HepG2 (cell line): ENCODE measurements at regions not wholly inside any gene's neighbourhood (a gene's known extent, or its start where the extent isn't known, plus 50 kb on each side); places are given as distances from the start of the nearest gene placed in this dataset.

Source experiments
- ATAC-seq: fragments of 200-7000 bp; cut with Tn5 transposase; 3 replicates; pipeline ENCODE4 v1.9.1; 2020; ENCODE audit warnings: mild to moderate bottlenecking, moderate library complexity
- BruUV-seq: library from RNA; stranded (reverse); fragments of 400-500 nt; replicated peaks from 2 replicates; lab custom pipeline; 2021; lab: Mats Ljungman, UMichigan
- CTCF ChIA-PET: fragments of 300-600 bp; formaldehyde crosslinking; extraction: SDS; loops from one replicate; lab custom pipeline; 2021; ENCODE audit warnings: low total read pairs, inconsistent platforms, low intra/inter-chr PET ratio; lab: Yijun Ruan, JAX
- POLR2A ChIA-PET: fragments of 350-600 bp; sonication (Branson Sonifier 250); formaldehyde crosslinking; loops from one replicate; lab custom pipeline; 2020; ENCODE audit warnings: antibody characterized with exemption, inconsistent platforms; lab: Yijun Ruan, JAX
- DNase-seq: peaks from one replicate; pipeline ENCODE4 v3.0.0-alpha.2; 2015; ENCODE audit warnings: low spot score
- FAIRE-seq: peaks from 3 replicates; lab custom pipeline; 2011; peaks lifted over from hg19 to GRCh38; lab: Jason Lieb, UNC
- H2AFZ ChIP-seq: one replicate; pipeline ENCODE4 v1.6.1; 2011; ENCODE audit warnings: low read length, inconsistent platforms
- H3K27ac ChIP-seq: fragments of 300-600 bp; 3 replicates; pipeline ENCODE4 v1.8.0; 2011; ENCODE audit warnings: mixed run types, mild to moderate bottlenecking, mixed read lengths, low read length, inconsistent platforms; ENCODE audit not compliant: insufficient read depth; ENCODE audit errors: extremely low read length
- H3K27me3 ChIP-seq, 2 experiments: fragments of 200-600 bp in 1 of 2; 2 replicates in 1 of 2; 3 replicates in 1 of 2; pipeline versions ENCODE4 v1.6.0 to v1.8.0; 2011; ENCODE audit warnings: low read length in 2 of 2, mild to moderate bottlenecking in 2 of 2, moderate library complexity in 2 of 2, inconsistent platforms in 1 of 2; ENCODE audit not compliant: insufficient read depth in 2 of 2, control insufficient read depth in 1 of 2
- H3K36me3 ChIP-seq, 2 experiments: fragments of 200-600 bp in 1 of 2; replicated peaks in 1 of 2; 2 replicates in 1 of 2; 3 replicates in 1 of 2; pipeline versions ENCODE4 v1.5.1 to v1.8.0; 2011; ENCODE audit warnings: low read length in 2 of 2, inconsistent platforms in 1 of 2; ENCODE audit not compliant: insufficient read depth in 2 of 2, control insufficient read depth in 1 of 2
- H3K4me1 ChIP-seq: 2 replicates; pipeline ENCODE4 v1.5.1; 2012; ENCODE audit warnings: low read length, inconsistent platforms; ENCODE audit not compliant: insufficient read depth
- H3K4me2 ChIP-seq: 2 replicates; pipeline ENCODE4 v1.6.0; 2011; ENCODE audit warnings: low read depth, low read length, inconsistent platforms
- H3K4me3 ChIP-seq, 3 experiments: fragments of 200-600 bp in 1 of 3; sonication (generic), shearing (Covaris generic) in 1 of 3; replicated peaks in 1 of 3; 2 replicates each; pipeline ENCODE4 v1.5.1; 2011 to 2016; ENCODE audit warnings: low read length in 3 of 3, inconsistent platforms in 2 of 3, low read depth in 2 of 3, mild to moderate bottlenecking in 2 of 3, control low read depth in 1 of 3, mixed read lengths in 1 of 3; ENCODE audit not compliant: insufficient read depth in 1 of 3
- H3K79me2 ChIP-seq: one replicate; pipeline ENCODE4 v1.6.1; 2011; ENCODE audit warnings: low read length, inconsistent platforms; ENCODE audit not compliant: insufficient read depth
- H3K9ac ChIP-seq: 2 replicates; pipeline ENCODE4 v1.6.0; 2011; ENCODE audit warnings: mild to moderate bottlenecking, low read depth, low read length, inconsistent platforms; ENCODE audit not compliant: insufficient read depth
- H3K9me3 ChIP-seq: 2 replicates; pipeline ENCODE4 v1.5.1; 2012; ENCODE audit warnings: mild to moderate bottlenecking, low read length
- H4K20me1 ChIP-seq: 2 replicates; pipeline ENCODE4 v1.6.0; 2011; ENCODE audit warnings: inconsistent platforms, mild to moderate bottlenecking, low read length, moderate library complexity; ENCODE audit not compliant: insufficient read depth
- AHDC1 ChIP-seq: sonication (generic); formaldehyde crosslinking; IDR thresholded peaks from 2 replicates; pipeline ENCODE4 v1.5.1; 2020; ENCODE audit warnings: mild to moderate bottlenecking, missing genetic modification reagents, borderline replicate concordance
- DNMT1 ChIP-seq: sonication (generic); formaldehyde crosslinking; IDR thresholded peaks from 2 replicates; pipeline ENCODE4 v1.5.1; 2020; ENCODE audit warnings: mild to moderate bottlenecking, missing genetic modification reagents
- MATR3 ChIP-seq: sonication (generic); formaldehyde crosslinking; IDR thresholded peaks from 2 replicates; pipeline ENCODE4 v1.4.0; 2020; ENCODE audit warnings: missing genetic modification reagents
- NFKBIZ ChIP-seq: IDR thresholded peaks from 2 replicates; pipeline ENCODE4 v1.6.1; 2018; ENCODE audit warnings: missing genetic modification reagents, missing compliant biosample characterization
- PTBP1 ChIP-seq: fragments of 200-400 bp; formaldehyde crosslinking; IDR thresholded peaks from 2 replicates; pipeline ENCODE4 v1.6.1; 2018; ENCODE audit warnings: low read length, low read depth; ENCODE audit not compliant: poor library complexity, severe bottlenecking
- SAP130 ChIP-seq: IDR thresholded peaks from 2 replicates; pipeline ENCODE4 v1.6.1; 2016; ENCODE audit warnings: low read depth
- SNAI1 ChIP-seq: sonication (generic); formaldehyde crosslinking; IDR thresholded peaks from 2 replicates; pipeline ENCODE4 v1.5.0; 2020; ENCODE audit warnings: mild to moderate bottlenecking, missing genetic modification reagents, borderline replicate concordance
- SNAPC2 ChIP-seq: sonication (generic); formaldehyde crosslinking; IDR thresholded peaks from 2 replicates; pipeline ENCODE4 v1.8.1; 2022; ENCODE audit warnings: mild to moderate bottlenecking, missing genetic modification reagents
- ZFP37 ChIP-seq: sonication (generic); formaldehyde crosslinking; IDR thresholded peaks from 2 replicates; pipeline ENCODE4 v1.4.0; 2020; ENCODE audit warnings: missing genetic modification reagents, borderline replicate concordance
- ZNF20 ChIP-seq: sonication (generic); formaldehyde crosslinking; IDR thresholded peaks from 2 replicates; pipeline ENCODE4 v1.4.0; 2020; ENCODE audit warnings: mild to moderate bottlenecking, moderate library complexity, missing genetic modification reagents
- ZNF282 ChIP-seq: fragments of 450-650 bp; IDR thresholded peaks from 2 replicates; pipeline ENCODE4 v1.6.1; 2018; ENCODE audit not compliant: partially characterized antibody
- ZNF382 ChIP-seq: sonication (generic); formaldehyde crosslinking; IDR thresholded peaks from 2 replicates; pipeline ENCODE4 v1.5.0; 2020; ENCODE audit warnings: missing genetic modification reagents, mild to moderate bottlenecking, borderline replicate concordance
- ZNF510 ChIP-seq: sonication (generic); formaldehyde crosslinking; IDR thresholded peaks from 2 replicates; pipeline ENCODE4 v1.4.0; 2020; ENCODE audit warnings: low read depth, mild to moderate bottlenecking, missing genetic modification reagents
- ZNF678 ChIP-seq: sonication (generic); formaldehyde crosslinking; IDR thresholded peaks from 2 replicates; pipeline ENCODE4 v1.4.0; 2020; ENCODE audit warnings: mild to moderate bottlenecking, missing genetic modification reagents
- WGBS: methylation state at CpG from one replicate; pipeline ENCODE4 v1.1.6; 2017; ENCODE audit warnings: low lambda C conversion rate; 5-methylcytosine and 5-hydroxymethylcytosine counted together
- in situ Hi-C: cut with HindIII; loops from 2 replicates; pipeline ENCODE4 v1.10.0; 2017; ENCODE audit warnings: low pct_unique_long_range_greater_than_20kb; ENCODE audit not compliant: extremely low pct_ligation_motif_present
- intact Hi-C: fragments of 100-400 bp; cut with micrococcal nuclease; formaldehyde crosslinking; loops from one replicate; pipeline ENCODE4 v1.10.0; 2022; ENCODE audit not compliant: unreplicated experiment

GRCh38 chr1:193552274-193552673 lies 365.9 kb upstream of the B3GALT2 start:
- TF ChIP-seq SNAPC2 (CRISPR knock-in tag), result no peak
- TF ChIP-seq MATR3, result no peak
- TF ChIP-seq ZNF382, result no peak
- TF ChIP-seq ZNF282, result no peak
- TF ChIP-seq SNAI1 (CRISPR knock-in tag), result no peak
- no peak for TF ChIP-seq ZNF510 (CRISPR knock-in tag)
- no TSS peak for BruUV-seq
- Histone ChIP-seq H3K36me3 (no peaks in the 10 kb centered on the region), H3K4me3 (no peak overlapping the region), H3K4me1 (peaks cover 9% of the 10 kb centered on the region), H3K79me2 (no peaks in the 10 kb centered on the region), H4K20me1 (no peaks in the 10 kb centered on the region), H3K27ac (no peak overlapping the region), H3K9ac (no peak overlapping the region), H2AFZ (no peak overlapping the region), H3K27me3 (no peaks in the 10 kb centered on the region), H3K9me3 (no peaks in the 10 kb centered on the region), H3K4me2 (no peak overlapping the region)
- DNase-seq, result no peak
- intact Hi-C loops, result no loop called here
- ChIA-PET CTCF (no interaction called here), POLR2A (no interaction called here)
- no peak for ATAC-seq
- FAIRE-seq, result no peak
- in situ Hi-C loops, result no loop called here
- WGBS, result 4% methylated on average over 4 of the region's 4 CpGs

- Histone ChIP-seq H3K79me2 (no peaks in the 10 kb centered on the region), H3K9me3 (no peaks in the 10 kb centered on the region), H3K27me3 (no peaks in the 10 kb centered on the region), H3K4me2 (no peak overlapping the region), H3K9ac (no peak overlapping the region), H2AFZ (no peak overlapping the region), H3K36me3 (no peaks in the 10 kb centered on the region), H3K4me3 (no peak overlapping the region), H3K27ac (no peak overlapping the region), H3K4me1 (peaks cover 9% of the 10 kb centered on the region), H4K20me1 (no peaks in the 10 kb centered on the region)
- FAIRE-seq, result no peak
- in situ Hi-C loops, result no loop called here
- CTCF ChIA-PET, result no interaction called here
- intact Hi-C loops, result no loop called here
- peak; percentile 6 for DNase-seq
- ATAC-seq, result peak; percentile 81
- no TSS peak for BruUV-seq
- POLR2A ChIA-PET, result no interaction called here
- 0% methylated on average over 1 of the region's 1 CpG for WGBS
- TF ChIP-seq NFKBIZ (CRISPR knock-in tag), result no peak
- TF ChIP-seq PTBP1, result no peak
- TF ChIP-seq ZFP37 (CRISPR knock-in tag), result no peak
- TF ChIP-seq ZNF20, result no peak
- TF ChIP-seq AHDC1 (CRISPR knock-in tag), result peak; percentile 32; the same call in 1 of the 2 replicates
- no peak for TF ChIP-seq DNMT1 (CRISPR knock-in tag)
- TF ChIP-seq SAP130 (CRISPR knock-in tag), result no peak
- no peak for TF ChIP-seq ZNF678 (CRISPR knock-in tag)
Observed at GRCh38 chr1:193549081-193549480, 362.7 kb upstream of the B3GALT2 start.
